C1 segment of cervical spinal cord (tissue), 14 donors: ENCODE measurements at regions not wholly inside any gene's neighbourhood (a gene's known extent, or its start where the extent isn't known, plus 50 kb on each side); places are given as distances from the start of the nearest gene placed in this dataset.
"Not testable (repeated sequence)": the region's sequence is repeated elsewhere in the genome, so short reads cannot be mapped to it uniquely, and the experiment has no call there.

Experiments
- DNase-seq, 14 donors: peaks; one replicate each; lab custom pipeline; 2025; lab: John Stamatoyannopoulos, UW

DNA sequence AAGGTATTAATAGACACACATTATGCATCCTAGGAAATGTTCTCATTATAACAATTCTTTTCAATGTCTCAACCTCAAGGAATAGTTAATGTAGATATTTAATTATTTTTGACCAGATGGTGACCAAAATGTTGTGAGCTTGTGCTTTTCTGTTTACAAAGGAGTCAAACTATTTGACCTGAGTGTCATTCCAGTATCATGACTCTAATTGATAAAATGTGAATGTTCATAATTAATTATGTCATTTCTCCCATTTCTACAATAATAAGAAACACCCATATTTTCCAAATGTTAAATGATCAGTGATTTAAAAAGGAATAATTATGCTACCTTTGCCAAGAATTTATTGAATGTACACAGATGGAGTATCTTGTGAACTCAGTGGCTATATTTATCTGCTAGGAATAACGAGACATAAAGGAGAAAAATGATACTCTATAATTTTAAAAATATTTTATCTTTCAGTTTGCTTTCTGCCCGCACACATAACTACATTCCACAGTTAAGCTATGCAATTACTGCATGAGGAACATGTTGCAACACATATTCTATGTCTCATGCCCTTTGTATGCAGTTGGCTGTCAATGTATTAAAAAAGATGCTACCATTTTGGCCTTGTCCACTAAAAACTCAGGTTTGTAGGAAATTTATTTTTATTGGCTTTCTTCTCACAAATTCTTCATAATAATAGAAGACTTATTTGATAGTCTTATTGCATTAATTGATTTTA is 376.7 kb upstream of the CCDC179 start:
- DNase-seq, result no peak

- DNase-seq, result no peak
Measured at GRCh38 chr11:23252426-23252825, 392.2 kb upstream of the CCDC179 start.

DNA sequence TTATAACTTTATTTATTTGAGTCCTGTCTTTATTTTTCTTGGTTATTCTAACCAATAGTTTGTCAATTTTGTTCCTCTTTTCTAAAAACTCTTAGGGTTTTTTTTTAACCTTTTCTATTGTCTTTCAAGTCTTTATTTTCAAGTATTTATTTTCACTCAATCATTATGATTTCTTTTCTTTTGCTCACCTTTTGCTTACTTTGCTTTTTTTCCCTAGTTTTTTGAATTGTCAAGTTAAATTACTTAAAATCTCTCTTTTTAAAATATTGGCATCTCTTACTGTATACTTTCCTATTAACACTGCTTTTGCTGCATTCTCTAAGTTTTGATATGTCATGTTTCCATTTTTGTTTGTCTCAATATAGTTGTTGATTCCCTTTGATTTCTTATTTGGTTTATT is 396.8 kb upstream of the CCDC179 start:
- DNase-seq, result no peak

- DNase-seq, result no peak
Measured at GRCh38 chr11:23257556-23257955, 397.3 kb upstream of the CCDC179 start.

GRCh38 chr11:23263466-23263865 is 403.2 kb upstream of the CCDC179 start:
- no peak for DNase-seq

GRCh38 chr11:23272095-23272494 is 411.8 kb upstream of the CCDC179 start:
- DNase-seq, result no peak

DNA sequence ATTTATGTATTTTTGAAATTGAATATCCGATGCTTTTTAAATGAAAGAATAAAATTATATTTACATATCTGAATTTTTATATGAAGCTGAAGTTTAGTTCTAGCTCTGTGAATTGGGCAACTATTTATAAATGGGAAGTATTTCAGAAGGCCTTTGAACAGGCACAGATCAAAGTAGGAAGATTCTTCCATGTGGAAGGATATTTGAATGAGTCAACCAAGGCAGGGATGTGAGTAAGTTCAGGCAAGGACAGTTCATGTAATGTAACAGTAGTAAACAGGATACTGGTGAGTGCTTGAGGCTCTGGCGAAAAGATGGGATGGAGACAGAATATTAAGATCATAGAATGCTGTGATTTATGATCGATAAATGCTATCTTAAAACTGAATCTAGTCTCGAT is 417.8 kb upstream of the CCDC179 start:
- DNase-seq, result no peak

- no peak for DNase-seq
Measured at GRCh38 chr11:23280088-23280487, 419.8 kb upstream of the CCDC179 start.

DNA sequence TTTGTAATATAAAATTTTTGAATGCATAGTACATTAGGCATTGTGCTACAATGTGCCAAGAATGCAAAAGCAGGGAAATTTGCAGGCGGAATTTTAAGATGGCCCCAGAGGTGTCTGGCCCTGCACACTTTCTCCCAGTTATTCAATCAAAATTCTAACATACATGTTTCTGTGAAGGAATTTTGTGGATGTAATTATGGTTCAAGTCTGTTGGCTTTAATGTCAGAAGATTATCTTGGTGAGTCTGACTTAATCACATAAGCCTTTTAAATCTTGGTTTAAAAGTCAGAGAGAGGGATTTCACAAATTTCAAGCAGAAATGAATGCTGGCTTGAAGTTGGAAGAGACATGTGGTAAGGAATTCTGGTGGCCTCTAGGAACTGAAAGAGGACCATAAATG is 423.4 kb upstream of the CCDC179 start:
- no peak for DNase-seq

DNA sequence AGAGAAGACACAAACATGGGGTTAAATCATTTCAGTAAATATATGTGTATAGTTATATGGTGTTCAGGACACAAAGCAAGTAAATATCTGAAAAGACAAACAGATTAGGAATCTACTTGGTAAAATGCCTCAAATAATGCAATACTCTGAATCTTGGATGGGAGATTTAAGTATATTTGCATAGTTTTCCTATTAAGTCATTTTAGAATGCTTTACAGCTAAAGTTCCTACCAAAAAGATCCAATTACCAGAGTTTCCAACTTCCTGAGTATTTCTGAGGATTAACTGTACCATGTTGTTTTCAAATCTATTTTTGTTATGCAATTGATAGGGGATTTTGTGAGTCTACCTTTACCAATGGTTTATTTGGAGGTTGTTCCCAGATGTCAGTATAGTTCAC is 424.4 kb upstream of the CCDC179 start:
- no peak for DNase-seq

DNA sequence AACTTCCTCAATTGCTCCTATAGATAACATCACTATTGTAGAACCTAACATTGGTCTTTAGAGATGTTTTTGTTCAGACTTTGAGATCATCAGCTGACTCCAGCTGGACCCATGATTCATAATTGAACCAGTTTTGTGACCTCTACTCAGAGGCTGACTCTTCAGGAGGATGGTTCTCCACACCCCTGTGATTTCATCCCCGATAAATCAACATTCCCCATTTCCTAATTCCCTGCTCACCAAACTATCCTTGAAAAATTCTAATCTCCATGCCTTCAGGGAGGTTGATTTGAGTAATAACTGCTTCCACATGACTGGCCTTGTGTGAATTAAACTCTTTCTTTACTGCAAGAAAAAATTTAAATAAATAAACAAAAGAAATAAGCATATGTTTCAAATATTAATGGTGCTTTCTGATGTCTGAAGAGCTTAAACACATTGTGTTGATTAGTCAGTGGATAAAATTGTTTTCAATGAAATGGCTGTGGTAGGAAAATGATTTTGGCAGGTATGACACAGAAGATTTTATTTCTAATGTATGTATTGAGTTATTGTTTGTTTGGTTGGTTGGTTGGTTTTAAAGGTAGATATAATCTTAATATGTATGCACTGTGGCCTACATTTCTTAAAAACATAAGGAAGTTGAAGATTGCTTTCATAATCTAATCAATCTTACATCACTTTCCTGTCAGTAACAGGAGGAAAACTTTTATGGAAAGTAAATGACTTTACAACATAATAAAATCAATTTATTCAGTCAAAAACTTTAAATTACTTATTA is 427.9 kb upstream of the CCDC179 start:
- DNase-seq, result no peak

GRCh38 chr11:23295241-23295640 is 435.0 kb upstream of the CCDC179 start:
- DNase-seq, result no peak

DNA sequence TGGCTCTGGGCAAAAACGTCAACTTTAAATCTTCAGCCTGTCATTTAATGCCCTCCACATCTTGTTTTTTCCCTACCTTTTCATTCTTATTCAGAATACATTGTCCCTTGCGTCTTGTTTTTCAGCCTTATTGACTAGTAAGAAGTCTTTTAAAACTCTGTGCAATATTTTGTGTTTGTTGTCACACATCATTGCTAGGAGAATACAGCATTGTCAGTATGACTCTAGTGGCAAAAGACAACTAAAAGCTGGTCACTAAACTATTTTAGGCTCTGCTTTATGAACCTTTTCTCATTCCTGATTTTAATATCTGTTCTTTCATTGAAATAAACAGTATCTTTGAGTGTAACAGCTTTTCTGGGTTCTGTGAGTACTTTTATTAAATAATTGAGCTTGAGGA is 447.8 kb upstream of the CCDC179 start:
- DNase-seq, result no peak

- no peak for DNase-seq
Measured at GRCh38 chr11:23310276-23310675, 450.0 kb upstream of the CCDC179 start.

DNA sequence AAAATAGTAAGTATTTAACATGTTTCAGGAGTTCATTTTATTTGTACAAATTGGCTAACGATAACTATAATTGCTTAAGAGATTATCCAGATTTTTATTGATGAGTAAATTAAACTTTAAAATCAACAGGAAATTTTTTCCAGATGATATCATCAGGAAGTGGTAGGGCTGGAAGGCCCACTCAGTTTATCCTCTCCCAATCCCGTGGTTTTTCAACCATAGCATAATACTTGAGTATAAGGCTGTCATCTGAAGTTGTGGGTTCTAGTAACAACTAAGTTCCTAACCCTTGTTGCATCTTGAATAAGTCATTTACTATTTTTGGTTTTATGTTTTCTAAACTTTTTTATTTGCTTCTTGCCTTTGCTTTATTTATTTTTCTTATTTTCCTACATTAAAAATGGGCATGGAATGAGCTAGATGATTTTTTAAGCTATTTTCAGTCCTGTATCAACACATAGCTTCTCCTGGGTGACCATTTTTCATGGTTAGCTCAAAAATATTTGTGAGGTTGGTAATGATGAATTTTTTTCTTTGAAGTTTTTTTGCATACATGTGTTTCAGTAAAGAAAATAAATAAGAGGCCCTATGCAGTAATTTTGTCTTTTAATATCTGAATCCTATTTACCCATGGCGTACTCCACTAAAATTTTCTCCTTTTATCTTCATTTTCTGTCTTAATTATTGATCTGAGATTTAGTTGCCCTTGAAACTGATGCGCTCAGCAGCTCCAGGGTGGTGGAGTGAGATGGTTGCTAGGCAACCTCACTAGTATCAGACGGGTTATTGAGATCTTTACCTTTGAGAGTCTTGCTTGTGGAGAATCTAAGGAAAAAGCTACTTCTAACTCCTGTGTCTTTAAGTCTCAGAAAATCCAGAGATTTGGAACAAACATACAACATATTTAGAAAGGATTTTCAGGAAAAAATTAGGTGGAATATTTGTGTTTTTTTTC is 452.0 kb upstream of the CCDC179 start:
- no peak for DNase-seq

DNA sequence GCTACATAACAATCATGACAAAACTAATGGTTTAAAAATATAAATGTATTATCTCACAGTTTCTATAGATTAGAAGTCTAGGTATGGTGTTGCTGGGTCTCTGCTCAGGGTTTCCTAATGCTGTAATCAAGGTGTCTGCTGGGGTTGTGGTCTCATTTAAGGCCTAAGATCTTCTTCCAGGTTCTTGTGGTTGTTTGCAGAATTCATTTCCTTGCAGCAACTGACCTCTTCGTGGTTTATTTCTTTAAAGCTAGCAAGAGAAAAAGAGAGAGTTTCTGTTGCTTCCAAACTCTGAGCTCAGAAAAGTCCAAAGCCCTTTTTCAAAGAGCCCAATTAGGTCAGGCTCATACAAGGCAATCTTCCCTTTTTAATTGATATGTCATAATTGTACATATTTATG is 452.7 kb upstream of the CCDC179 start:
- no peak for DNase-seq

DNA sequence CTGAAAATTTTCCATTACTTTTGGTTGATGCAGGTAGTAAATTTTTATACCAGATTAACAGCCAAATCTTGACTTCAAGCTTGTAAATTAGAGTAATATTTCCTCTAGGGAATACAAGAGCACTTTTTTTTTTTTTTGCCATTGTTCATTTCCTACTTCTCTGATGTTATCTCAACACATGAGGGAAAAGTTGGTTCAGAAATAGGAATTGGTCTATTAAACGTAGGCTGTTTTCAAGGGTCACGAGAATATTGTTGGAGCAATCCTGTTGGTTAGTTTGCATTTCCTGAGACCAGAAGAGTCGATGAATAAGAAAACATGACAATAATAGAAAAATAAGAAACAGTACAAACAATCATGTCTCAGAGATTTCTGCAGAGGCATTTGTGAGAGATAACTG is 453.9 kb upstream of the CCDC179 start:
- no peak for DNase-seq

DNA sequence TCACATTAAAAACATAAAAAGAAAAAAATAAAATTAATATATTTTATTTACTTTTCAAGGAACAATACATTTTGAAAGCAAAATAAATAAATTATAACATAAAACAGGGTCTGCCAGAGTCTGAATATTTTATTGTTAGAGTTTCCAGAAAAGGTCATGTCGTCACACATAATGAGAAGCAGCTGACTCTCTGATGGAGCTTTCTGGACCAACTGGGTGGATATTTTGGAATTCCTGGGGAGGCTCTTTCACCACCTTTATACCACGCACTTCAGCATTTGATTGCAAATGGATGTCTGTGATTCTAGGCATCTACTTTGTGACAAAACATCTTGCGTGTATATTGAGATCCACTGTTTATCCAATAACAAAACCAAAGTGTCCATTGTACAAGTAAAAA is 455.0 kb upstream of the CCDC179 start:
- no peak for DNase-seq

GRCh38 chr11:23317816-23318215 is 457.5 kb upstream of the CCDC179 start:
- DNase-seq, result no peak

DNA sequence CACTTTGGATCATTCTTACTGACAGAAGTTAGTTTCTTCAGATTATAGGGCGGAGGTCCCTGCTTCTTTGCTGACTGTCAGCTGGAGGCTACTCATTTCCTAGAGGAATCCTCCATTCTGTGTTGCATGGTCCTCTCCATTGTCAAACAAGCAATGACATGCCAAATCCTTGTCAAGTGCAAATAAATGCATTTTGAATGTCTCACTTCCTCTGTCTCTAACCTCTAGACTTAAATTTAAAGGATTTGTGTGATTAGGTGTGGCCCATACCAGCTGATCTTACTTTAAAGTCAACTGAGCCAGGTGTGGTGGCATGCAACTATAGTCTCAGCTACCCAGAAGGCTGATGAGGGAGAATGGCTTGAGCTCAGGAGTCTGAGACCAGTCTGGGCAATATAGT is 458.4 kb upstream of the CCDC179 start:
- DNase-seq, result no peak

DNA sequence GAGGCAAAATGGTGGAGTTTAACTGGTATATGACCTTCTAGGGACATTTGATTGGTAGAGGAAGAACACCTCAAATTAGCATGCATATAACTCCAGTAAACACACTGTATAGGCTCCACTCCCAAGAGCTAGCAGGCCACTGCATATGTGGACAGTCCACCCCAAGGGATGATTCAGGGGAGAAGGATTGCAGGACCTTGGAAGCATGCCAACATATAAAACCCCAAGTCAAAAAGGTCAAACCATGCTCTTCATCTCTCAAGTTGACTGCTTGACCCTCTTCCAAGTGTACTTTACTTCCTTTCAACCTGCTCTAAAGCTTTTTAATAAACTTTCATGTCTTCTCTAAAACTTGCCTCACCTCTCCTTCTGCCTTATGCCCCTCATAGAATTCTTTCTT is 459.9 kb upstream of the CCDC179 start:
- DNase-seq, result no peak

DNA sequence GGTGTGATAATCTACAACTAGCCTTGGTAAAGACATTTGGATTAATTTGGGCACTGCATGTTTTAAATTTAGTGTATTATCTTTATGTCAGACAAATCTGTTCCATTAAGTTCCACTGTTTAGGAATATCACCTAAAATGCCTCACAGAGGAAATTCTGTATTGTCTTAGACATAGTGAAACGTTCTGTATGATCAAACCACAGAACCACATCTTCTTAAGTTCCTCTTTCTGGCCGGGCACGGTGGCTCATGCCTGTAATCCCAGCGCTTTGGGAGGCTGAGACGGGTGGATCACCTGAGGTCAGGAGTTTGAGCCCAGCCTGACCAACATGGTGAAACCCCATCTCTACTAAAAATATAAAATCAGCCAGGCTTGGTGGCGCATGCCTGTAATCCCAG is 475.3 kb upstream of the CCDC179 start:
- not testable (repeated sequence) for DNase-seq
